Cardiac fibroblast (primary cell): ENCODE measurements at regions not wholly inside any gene's neighbourhood (a gene's known extent, or its start where the extent isn't known, plus 50 kb on each side); places are given as distances from the start of the nearest gene placed in this dataset.

ENCODE experiments used
- DNase-seq, 2 donors: peaks; one replicate each; pipeline versions ENCODE4 v3.0.0 to v3.0.0-alpha.2; 2010; ENCODE audit warnings: low read depth in 2 of 2
- H3K4me3 ChIP-seq, 2 donors: replicated peaks in 1 of 2; 1 replicate in 1 of 2; 2 replicates in 1 of 2; pipeline ENCODE4 v1.5.1; 2011; ENCODE audit warnings: low read depth in 2 of 2, low read length in 2 of 2, mild to moderate bottlenecking in 2 of 2, moderate library complexity in 1 of 2
- CTCF ChIP-seq: IDR thresholded peaks from one replicate; pipeline ENCODE4 v1.5.1; 2011; ENCODE audit warnings: low read depth, mild to moderate bottlenecking, low read length, inconsistent platforms

GRCh38 chr10:123462246-123462645, 203.9 kb upstream of the GPR26 start:
- no peak overlapping the region for H3K4me3 ChIP-seq
- DNase-seq, result no peak
- TF ChIP-seq CTCF, result no peak

- no peak overlapping the region for H3K4me3 ChIP-seq
- DNase-seq, result no peak
Observed at GRCh38 chr10:123462756-123463155, 203.4 kb upstream of the GPR26 start.

GRCh38 chr10:123463181-123463580, 203.0 kb upstream of the GPR26 start:
- no peak for DNase-seq
- H3K4me3 ChIP-seq, result no peak overlapping the region
- no peak for TF ChIP-seq CTCF

More at GRCh38 chr10:123462756-123463155, 203.4 kb upstream of the GPR26 start:
- no peak for TF ChIP-seq CTCF

- DNase-seq, result no peak
- no peak for TF ChIP-seq CTCF
- H3K4me3 ChIP-seq, result no peak overlapping the region
Observed at GRCh38 chr10:123463698-123464097, 202.5 kb upstream of the GPR26 start.

- no peak for TF ChIP-seq CTCF
- no peak for DNase-seq
- H3K4me3 ChIP-seq, result no peak overlapping the region
Observed at GRCh38 chr10:123464430-123465323, 201.5 kb upstream of the GPR26 start.

GRCh38 chr10:123470336-123470921, 195.7 kb upstream of the GPR26 start:
- no peak overlapping the region for H3K4me3 ChIP-seq
- no peak for DNase-seq
- no peak for TF ChIP-seq CTCF
